ENCODE measurements at regions not wholly inside any gene's neighbourhood (a gene's known extent, or its start where the extent isn't known, plus 50 kb on each side); places are given as distances from the start of the nearest gene placed in this dataset.

DNA sequence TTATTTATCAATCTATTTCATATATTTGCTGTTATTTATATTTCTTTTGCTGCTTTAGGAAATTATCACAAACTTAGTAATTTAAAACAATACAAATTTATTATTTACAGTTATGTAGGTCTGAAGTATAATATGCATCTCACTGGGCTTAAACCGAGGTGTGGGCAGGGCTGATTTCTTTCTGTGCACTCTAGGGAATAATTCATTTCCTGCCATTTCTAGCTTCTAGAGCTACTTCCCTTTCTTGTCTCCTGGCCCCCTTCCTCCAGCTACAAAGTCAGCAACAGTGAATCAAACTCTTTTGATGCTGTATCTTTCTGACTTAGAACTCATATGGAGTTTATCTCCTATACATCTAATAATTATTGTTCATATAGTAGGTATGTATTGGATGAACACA, 303.5 kb upstream of the ARSJ start:
- TF ChIP-seq, protein P1, sequence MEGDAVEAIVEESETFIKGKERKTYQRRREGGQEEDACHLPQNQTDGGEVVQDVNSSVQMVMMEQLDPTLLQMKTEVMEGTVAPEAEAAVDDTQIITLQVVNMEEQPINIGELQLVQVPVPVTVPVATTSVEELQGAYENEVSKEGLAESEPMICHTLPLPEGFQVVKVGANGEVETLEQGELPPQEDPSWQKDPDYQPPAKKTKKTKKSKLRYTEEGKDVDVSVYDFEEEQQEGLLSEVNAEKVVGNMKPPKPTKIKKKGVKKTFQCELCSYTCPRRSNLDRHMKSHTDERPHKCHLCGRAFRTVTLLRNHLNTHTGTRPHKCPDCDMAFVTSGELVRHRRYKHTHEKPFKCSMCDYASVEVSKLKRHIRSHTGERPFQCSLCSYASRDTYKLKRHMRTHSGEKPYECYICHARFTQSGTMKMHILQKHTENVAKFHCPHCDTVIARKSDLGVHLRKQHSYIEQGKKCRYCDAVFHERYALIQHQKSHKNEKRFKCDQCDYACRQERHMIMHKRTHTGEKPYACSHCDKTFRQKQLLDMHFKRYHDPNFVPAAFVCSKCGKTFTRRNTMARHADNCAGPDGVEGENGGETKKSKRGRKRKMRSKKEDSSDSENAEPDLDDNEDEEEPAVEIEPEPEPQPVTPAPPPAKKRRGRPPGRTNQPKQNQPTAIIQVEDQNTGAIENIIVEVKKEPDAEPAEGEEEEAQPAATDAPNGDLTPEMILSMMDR (IDR thresholded peaks at IDR 0.05; ENCODE audit: extremely low read depth, insufficient read depth, missing control alignments): no peak
- in situ Hi-C loops (cut with MboI; ENCODE audit: low pct_unique_long_range_greater_than_20kb, low sequenced_read_pairs, unreplicated experiment): no loop called here
- DNase-seq (ENCODE audit: low spot score): no peak

DNA sequence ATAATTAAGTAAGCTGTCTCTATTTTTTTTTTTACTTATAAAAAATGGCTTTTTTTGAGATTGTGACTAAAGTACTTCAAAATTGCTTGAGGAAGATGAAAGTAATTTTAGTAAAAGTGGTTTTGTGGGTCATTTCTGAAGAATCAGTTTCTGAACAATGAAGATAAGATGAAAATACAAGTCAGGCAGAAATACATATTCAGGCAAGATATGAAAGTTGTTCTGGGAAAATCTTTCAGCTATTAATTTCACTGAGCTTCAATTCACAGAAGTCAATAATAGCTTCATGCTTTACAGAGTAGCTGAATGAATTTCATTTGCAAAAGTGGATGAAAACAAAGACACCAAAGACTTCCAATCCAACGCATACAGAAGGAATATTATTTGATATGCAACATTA, 305.2 kb upstream of the ARSJ start:
- in situ Hi-C loops (cut with MboI; ENCODE audit: low pct_unique_long_range_greater_than_20kb, low sequenced_read_pairs, unreplicated experiment): no loop called here
- TF ChIP-seq, protein P1 (IDR thresholded peaks at IDR 0.05; ENCODE audit: extremely low read depth, insufficient read depth, missing control alignments): no peak
- no peak for DNase-seq (ENCODE audit: low spot score)

DNA sequence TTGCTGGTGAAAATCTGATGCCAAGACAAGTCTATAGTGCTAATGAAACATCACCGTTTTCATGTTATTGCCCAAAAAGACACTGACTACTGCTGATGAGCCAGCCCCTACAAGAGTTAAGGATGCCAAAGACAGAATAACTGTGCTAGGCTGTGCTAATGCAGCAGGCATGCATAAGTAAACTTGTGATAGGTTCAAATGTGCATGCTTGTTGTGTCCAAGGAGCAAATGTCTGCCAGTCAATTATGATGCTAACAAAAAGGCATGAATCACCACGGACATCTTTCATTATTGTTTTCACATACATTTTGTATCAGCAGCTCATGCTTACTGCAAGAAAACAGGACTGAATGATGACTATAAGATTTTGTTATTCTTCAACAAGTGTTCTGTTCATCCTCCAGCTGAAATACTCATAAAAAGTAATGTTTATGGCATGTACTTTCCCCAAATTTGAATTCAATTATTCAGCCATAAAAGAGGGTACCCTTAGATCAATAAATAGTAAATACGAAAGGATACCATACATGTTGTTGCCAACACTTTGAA, 306.9 kb upstream of the ARSJ start:
- no peak for DNase-seq (ENCODE audit: low spot score)
- in situ Hi-C loops (cut with MboI; ENCODE audit: low pct_unique_long_range_greater_than_20kb, low sequenced_read_pairs, unreplicated experiment): no loop called here
- TF ChIP-seq, protein P1 (IDR thresholded peaks at IDR 0.05; ENCODE audit: extremely low read depth, insufficient read depth, missing control alignments): no peak

- DNase-seq (ENCODE audit: low spot score): no peak
- in situ Hi-C loops (cut with MboI; ENCODE audit: low pct_unique_long_range_greater_than_20kb, low sequenced_read_pairs, unreplicated experiment): no loop called here
- TF ChIP-seq, protein P1 (IDR thresholded peaks at IDR 0.05; ENCODE audit: extremely low read depth, insufficient read depth, missing control alignments): no peak
These were observed 307.7 kb upstream of the ARSJ start for GRCh38 chr4:114287079-114287696.

- TF ChIP-seq, protein P1 (IDR thresholded peaks at IDR 0.05; ENCODE audit: extremely low read depth, insufficient read depth, missing control alignments): no peak
- in situ Hi-C loops (cut with MboI; ENCODE audit: low pct_unique_long_range_greater_than_20kb, low sequenced_read_pairs, unreplicated experiment): no loop called here
- DNase-seq (ENCODE audit: low spot score): no peak
These were observed 302.5 kb upstream of the UGT8 start for GRCh38 chr4:114296126-114296525.

- DNase-seq (ENCODE audit: low spot score): no peak
- TF ChIP-seq, protein P1 (IDR thresholded peaks at IDR 0.05; ENCODE audit: extremely low read depth, insufficient read depth, missing control alignments): no peak
- in situ Hi-C loops (cut with MboI; ENCODE audit: low pct_unique_long_range_greater_than_20kb, low sequenced_read_pairs, unreplicated experiment): no loop called here
These were observed 296.1 kb upstream of the UGT8 start for GRCh38 chr4:114302472-114302871.

All from GM13977 (cell line).